ENCODE measurements at regions not wholly inside any gene's neighbourhood (a gene's known extent, or its start where the extent isn't known, plus 50 kb on each side); places are given as distances from the start of the nearest gene placed in this dataset.

DNA sequence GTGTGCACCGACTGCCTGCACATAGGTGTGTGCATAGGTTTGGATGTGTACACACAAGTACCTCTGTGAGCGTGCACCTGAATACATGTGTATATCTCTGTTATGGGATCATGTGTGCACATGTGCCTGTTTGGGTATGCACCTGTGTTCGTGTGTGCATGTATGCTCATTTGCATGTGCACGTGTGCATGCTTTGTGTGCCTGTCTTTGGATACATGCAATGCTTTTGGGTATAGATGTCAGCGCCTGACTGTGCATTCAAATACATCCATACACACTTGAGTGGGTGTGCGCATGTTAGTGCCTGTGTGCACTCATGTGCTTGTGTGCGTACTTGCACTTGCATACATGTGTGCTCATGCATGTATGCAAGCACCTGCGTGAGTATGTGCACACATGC lies 258.1 kb downstream of the IRX2 start:
- no peaks in the 10 kb centered on the region for H3K79me2 ChIP-seq (replicated peaks; ENCODE audit: insufficient read depth)
- H3K36me3 Mint-ChIP-seq (ENCODE audit: low read depth), result peaks cover 3% of the 10 kb centered on the region; the same call in 1 of the 3 replicates
- H3K9me2 ChIP-seq (ENCODE audit: insufficient read depth), result no peaks in the 10 kb centered on the region
- H3K4me1 Mint-ChIP-seq, result peaks cover 11% of the 10 kb centered on the region; the same call in 2 of the 3 replicates
- H3F3A ChIP-seq (replicated peaks; ENCODE audit: low read depth), result no peaks in the 10 kb centered on the region
- H3K27me3 ChIP-seq (ENCODE audit: insufficient read depth), result no peaks in the 10 kb centered on the region
- peaks cover 18% of the 10 kb centered on the region for H3K9me3 Mint-ChIP-seq
- no peak overlapping the region for H3K27ac ChIP-seq (ENCODE audit: low read depth)
- ATAC-seq, result no peak
- no peaks in the 10 kb centered on the region for H3K36me3 ChIP-seq (ENCODE audit: insufficient read depth)
- H3K4me2 ChIP-seq, result no peak overlapping the region
- no peaks in the 10 kb centered on the region for H3K4me1 ChIP-seq (ENCODE audit: insufficient read depth)
- no peak overlapping the region for H3K4me3 Mint-ChIP-seq
- no peak overlapping the region for H3K4me3 ChIP-seq
- DNase-seq (ENCODE audit: low spot score), result no peak
- H2AFZ ChIP-seq, result no peak overlapping the region
- H3K27me3 Mint-ChIP-seq (ENCODE audit: insufficient read depth, low read depth, poor library complexity), result no peaks in the 10 kb centered on the region
- no peak overlapping the region for H3K27ac Mint-ChIP-seq
- H4K20me1 ChIP-seq (replicated peaks; ENCODE audit: insufficient read depth), result no peaks in the 10 kb centered on the region
- no peak for TF ChIP-seq CREB1 (CRISPR knock-in tag; IDR thresholded peaks at IDR 0.05; ENCODE audit: low read depth)
- TF ChIP-seq, protein P1, sequence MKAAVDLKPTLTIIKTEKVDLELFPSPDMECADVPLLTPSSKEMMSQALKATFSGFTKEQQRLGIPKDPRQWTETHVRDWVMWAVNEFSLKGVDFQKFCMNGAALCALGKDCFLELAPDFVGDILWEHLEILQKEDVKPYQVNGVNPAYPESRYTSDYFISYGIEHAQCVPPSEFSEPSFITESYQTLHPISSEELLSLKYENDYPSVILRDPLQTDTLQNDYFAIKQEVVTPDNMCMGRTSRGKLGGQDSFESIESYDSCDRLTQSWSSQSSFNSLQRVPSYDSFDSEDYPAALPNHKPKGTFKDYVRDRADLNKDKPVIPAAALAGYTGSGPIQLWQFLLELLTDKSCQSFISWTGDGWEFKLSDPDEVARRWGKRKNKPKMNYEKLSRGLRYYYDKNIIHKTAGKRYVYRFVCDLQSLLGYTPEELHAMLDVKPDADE (IDR thresholded peaks at IDR 0.05), result no peak
- no peak for TF ChIP-seq POLR2AphosphoS5 (IDR thresholded peaks at IDR 0.05; ENCODE audit: low read depth)
- TF ChIP-seq NANOG (IDR thresholded peaks at IDR 0.05; ENCODE audit: borderline replicate concordance), result no peak
- TF ChIP-seq JUNB (IDR thresholded peaks at IDR 0.05; ENCODE audit: unreplicated experiment), result no peak
- TF ChIP-seq, protein P2, sequence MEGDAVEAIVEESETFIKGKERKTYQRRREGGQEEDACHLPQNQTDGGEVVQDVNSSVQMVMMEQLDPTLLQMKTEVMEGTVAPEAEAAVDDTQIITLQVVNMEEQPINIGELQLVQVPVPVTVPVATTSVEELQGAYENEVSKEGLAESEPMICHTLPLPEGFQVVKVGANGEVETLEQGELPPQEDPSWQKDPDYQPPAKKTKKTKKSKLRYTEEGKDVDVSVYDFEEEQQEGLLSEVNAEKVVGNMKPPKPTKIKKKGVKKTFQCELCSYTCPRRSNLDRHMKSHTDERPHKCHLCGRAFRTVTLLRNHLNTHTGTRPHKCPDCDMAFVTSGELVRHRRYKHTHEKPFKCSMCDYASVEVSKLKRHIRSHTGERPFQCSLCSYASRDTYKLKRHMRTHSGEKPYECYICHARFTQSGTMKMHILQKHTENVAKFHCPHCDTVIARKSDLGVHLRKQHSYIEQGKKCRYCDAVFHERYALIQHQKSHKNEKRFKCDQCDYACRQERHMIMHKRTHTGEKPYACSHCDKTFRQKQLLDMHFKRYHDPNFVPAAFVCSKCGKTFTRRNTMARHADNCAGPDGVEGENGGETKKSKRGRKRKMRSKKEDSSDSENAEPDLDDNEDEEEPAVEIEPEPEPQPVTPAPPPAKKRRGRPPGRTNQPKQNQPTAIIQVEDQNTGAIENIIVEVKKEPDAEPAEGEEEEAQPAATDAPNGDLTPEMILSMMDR (conservative IDR thresholded peaks at IDR 0.05; ENCODE audit: low read depth in 2 of 2), result no peak

DNA sequence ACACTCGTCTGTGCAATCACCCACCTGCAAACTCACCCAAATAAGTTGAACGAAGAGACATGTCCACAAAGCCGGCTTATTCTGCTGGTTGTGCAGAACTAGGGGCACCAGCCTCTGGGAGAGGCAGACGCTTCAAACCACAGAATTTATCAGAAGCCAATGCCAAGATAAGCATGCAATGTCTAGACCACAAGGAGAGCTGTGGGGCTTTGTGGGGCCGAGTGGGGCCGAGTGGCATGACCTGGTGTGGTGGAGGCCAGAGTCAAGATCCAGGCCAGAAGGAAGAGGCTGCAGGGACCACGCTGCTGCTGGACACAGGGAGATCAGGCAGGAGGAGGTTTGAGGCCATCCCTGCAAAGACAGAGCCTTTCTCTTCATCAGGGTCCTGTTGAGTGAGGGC lies 259.0 kb downstream of the IRX2 start:
- no peaks in the 10 kb centered on the region for H3K27me3 ChIP-seq (ENCODE audit: insufficient read depth)
- peaks cover 18% of the 10 kb centered on the region for H3K9me3 Mint-ChIP-seq
- no peaks in the 10 kb centered on the region for H3K79me2 ChIP-seq (replicated peaks; ENCODE audit: insufficient read depth)
- H3K4me3 ChIP-seq, result no peak overlapping the region
- DNase-seq (ENCODE audit: low spot score) (no peak), ATAC-seq (no peak)
- H3K4me3 Mint-ChIP-seq, result no peak overlapping the region
- peaks cover 4% of the 10 kb centered on the region; the same call in 2 of the 3 replicates for H3K4me1 Mint-ChIP-seq
- H4K20me1 ChIP-seq (replicated peaks; ENCODE audit: insufficient read depth), result no peaks in the 10 kb centered on the region
- H3K36me3 ChIP-seq (ENCODE audit: insufficient read depth), result no peaks in the 10 kb centered on the region
- H3K4me2 ChIP-seq, result no peak overlapping the region
- H3K4me1 ChIP-seq (ENCODE audit: insufficient read depth), result no peaks in the 10 kb centered on the region
- H2AFZ ChIP-seq, result no peak overlapping the region
- H3F3A ChIP-seq (replicated peaks; ENCODE audit: low read depth), result no peaks in the 10 kb centered on the region
- H3K9me2 ChIP-seq (ENCODE audit: insufficient read depth), result no peaks in the 10 kb centered on the region
- H3K27me3 Mint-ChIP-seq (ENCODE audit: insufficient read depth, low read depth, poor library complexity), result no peaks in the 10 kb centered on the region
- H3K36me3 Mint-ChIP-seq (ENCODE audit: low read depth), result peaks cover 3% of the 10 kb centered on the region; the same call in 1 of the 3 replicates
- no peak overlapping the region for H3K27ac Mint-ChIP-seq
- no peak overlapping the region for H3K27ac ChIP-seq (ENCODE audit: low read depth)
- TF ChIP-seq EZH2 (IDR thresholded peaks at IDR 0.05; ENCODE audit: low read depth, unreplicated experiment) (no peak), NANOG (IDR thresholded peaks at IDR 0.05; ENCODE audit: borderline replicate concordance) (no peak), ZNF114 (CRISPR knock-in tag; IDR thresholded peaks at IDR 0.05) (no peak), ZNF331 (CRISPR knock-in tag; IDR thresholded peaks at IDR 0.05; ENCODE audit: low read depth) (no peak), POLR2AphosphoS5 (IDR thresholded peaks at IDR 0.05; ENCODE audit: low read depth) (no peak), JUNB (IDR thresholded peaks at IDR 0.05; ENCODE audit: unreplicated experiment) (no peak), CREB1 (CRISPR knock-in tag; IDR thresholded peaks at IDR 0.05; ENCODE audit: low read depth) (no peak)
- TF ChIP-seq, protein P1 (IDR thresholded peaks at IDR 0.05), result no peak
- TF ChIP-seq, protein P2 (conservative IDR thresholded peaks at IDR 0.05; ENCODE audit: low read depth in 2 of 2), result no peak
- TF ChIP-seq, protein P3, sequence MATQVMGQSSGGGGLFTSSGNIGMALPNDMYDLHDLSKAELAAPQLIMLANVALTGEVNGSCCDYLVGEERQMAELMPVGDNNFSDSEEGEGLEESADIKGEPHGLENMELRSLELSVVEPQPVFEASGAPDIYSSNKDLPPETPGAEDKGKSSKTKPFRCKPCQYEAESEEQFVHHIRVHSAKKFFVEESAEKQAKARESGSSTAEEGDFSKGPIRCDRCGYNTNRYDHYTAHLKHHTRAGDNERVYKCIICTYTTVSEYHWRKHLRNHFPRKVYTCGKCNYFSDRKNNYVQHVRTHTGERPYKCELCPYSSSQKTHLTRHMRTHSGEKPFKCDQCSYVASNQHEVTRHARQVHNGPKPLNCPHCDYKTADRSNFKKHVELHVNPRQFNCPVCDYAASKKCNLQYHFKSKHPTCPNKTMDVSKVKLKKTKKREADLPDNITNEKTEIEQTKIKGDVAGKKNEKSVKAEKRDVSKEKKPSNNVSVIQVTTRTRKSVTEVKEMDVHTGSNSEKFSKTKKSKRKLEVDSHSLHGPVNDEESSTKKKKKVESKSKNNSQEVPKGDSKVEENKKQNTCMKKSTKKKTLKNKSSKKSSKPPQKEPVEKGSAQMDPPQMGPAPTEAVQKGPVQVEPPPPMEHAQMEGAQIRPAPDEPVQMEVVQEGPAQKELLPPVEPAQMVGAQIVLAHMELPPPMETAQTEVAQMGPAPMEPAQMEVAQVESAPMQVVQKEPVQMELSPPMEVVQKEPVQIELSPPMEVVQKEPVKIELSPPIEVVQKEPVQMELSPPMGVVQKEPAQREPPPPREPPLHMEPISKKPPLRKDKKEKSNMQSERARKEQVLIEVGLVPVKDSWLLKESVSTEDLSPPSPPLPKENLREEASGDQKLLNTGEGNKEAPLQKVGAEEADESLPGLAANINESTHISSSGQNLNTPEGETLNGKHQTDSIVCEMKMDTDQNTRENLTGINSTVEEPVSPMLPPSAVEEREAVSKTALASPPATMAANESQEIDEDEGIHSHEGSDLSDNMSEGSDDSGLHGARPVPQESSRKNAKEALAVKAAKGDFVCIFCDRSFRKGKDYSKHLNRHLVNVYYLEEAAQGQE (IDR thresholded peaks at IDR 0.05; ENCODE audit: unreplicated experiment), result no peak

Data from GM23338 (cell line).